PFSK-1 (cell line): ENCODE measurements at regions not wholly inside any gene's neighbourhood (a gene's known extent, or its start where the extent isn't known, plus 50 kb on each side); places are given as distances from the start of the nearest gene placed in this dataset.

ENCODE experiments used
- FOXP2 ChIP-seq: optimal IDR thresholded peaks from 2 replicates; pipeline ENCODE3; 2011; ENCODE audit warnings: borderline replicate concordance, control low read depth, inconsistent platforms; ENCODE audit not compliant: insufficient read depth; ENCODE audit errors: extremely low read length, extremely low read depth
- POLR2AphosphoS5 ChIP-seq: IDR thresholded peaks from 2 replicates; pipeline ENCODE4 v1.6.1; 2012; ENCODE audit warnings: low read depth, mild to moderate bottlenecking, control low read depth, low read length, moderate library complexity
- REST ChIP-seq, 2 experiments: IDR thresholded peaks; 2 replicates each; pipeline versions ENCODE4 v1.6.1 to v1.8.0; 2011 to 2012; ENCODE audit warnings: low read depth in 2 of 2, low read length in 2 of 2, control low read depth in 1 of 2, inconsistent platforms in 1 of 2, mild to moderate bottlenecking in 1 of 2, moderate library complexity in 1 of 2; ENCODE audit not compliant: insufficient read depth in 1 of 2
- SIN3A ChIP-seq: IDR thresholded peaks from 2 replicates; pipeline ENCODE4 v1.6.1; 2012; ENCODE audit warnings: mild to moderate bottlenecking, low read length, moderate library complexity, borderline replicate concordance; ENCODE audit not compliant: insufficient read depth
- TAF1 ChIP-seq: IDR thresholded peaks from 2 replicates; pipeline ENCODE4 v1.6.1; 2012; ENCODE audit warnings: low read length, control low read depth, borderline replicate concordance; ENCODE audit not compliant: insufficient read depth

DNA sequence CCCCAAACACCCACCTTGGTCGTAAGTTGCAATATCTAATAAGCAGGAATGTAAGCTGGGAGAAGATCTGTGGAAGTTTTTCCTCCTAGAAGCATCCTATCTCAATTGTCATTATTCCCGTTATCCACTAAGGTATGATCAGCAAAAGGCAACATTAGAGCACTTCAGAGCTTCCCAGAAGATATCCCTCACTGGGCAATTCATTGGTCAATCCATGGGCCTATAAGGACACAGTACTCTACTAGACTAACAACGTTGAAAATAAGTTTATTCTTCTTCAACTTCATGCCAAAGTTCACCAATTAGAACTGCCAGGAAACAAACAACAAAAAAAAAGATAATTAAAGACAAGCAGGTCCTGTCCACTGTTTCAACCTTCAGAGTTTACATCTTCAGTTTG is 433.0 kb upstream of the POU3F3 start:
- TF ChIP-seq SIN3A (no peak), REST (IDR thresholded peaks at IDR 0.05; ENCODE audit: insufficient read depth in 1 of 2, low read depth in 2 of 2, low read length in 2 of 2) (no peak), POLR2AphosphoS5 (no peak), FOXP2 (no peak), TAF1 (no peak)

GRCh38 chr2:104425850-104426595 is 427.9 kb upstream of the POU3F3 start:
- TF ChIP-seq FOXP2 (no peak), TAF1 (no peak), POLR2AphosphoS5 (no peak), SIN3A (no peak), REST (IDR thresholded peaks at IDR 0.05; ENCODE audit: insufficient read depth in 1 of 2, low read depth in 2 of 2, low read length in 2 of 2) (no peak)

DNA sequence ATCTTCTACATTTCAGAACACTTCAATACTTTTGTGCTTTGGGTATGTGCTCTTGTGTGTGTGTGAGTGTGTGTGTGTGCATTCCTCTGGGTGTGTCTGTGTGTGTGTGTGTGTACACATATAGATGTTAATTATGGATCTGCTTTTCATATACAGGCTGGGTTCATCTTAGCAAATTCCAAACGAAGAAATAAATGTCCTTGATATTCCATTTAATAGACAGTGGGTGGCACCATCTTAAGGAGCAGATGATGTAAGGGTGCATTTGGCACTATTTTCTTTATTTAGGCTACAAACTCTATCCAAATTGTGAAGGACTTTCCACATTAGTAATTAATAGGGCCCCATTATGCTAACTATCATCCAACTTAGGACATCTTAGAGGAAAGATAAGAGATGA is 425.8 kb upstream of the POU3F3 start:
- no peak for TF ChIP-seq POLR2AphosphoS5
- no peak for TF ChIP-seq TAF1
- no peak for TF ChIP-seq FOXP2
- TF ChIP-seq SIN3A, result no peak
- TF ChIP-seq REST (IDR thresholded peaks at IDR 0.05; ENCODE audit: insufficient read depth in 1 of 2, low read depth in 2 of 2, low read length in 2 of 2), result no peak

DNA sequence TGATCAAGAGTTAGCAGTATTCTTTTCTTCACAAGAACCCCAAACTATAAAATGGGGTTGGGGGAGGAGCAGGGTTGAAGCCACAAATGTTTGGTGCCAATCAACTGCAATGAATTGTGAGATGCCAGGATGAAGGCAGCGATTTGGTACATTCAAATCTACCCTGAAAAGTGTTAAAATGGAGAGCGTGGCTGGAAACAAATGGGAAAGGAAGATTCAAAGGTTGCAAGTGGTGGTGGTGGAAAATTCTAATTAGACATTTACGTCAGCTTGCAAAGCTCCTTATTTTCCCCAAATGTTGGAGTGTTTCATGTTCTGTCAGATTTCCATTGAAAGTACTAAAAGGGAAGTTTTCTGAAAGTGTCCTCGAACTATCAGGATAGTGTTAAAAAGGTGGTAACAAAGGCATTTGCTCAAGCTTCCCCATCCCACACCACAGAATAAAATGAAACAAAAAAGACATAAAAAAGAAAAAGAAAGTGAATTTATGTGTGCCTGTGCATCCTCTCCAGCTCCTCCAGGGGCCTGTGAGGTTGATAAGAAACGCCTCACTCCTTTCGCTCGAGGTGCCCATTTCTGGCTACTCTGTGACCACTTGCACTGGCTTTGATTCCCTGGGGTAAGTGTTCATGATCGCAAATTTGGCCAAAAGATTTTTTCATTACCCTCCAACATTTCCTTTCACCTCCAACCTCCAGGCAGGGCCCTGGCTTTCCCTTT is 424.1 kb upstream of the POU3F3 start:
- TF ChIP-seq FOXP2 (no peak), SIN3A (no peak), TAF1 (no peak), POLR2AphosphoS5 (no peak), REST (IDR thresholded peaks at IDR 0.05; ENCODE audit: insufficient read depth in 1 of 2, low read depth in 2 of 2, low read length in 2 of 2) (no peak)
